GM12878 (cell line): ENCODE measurements at regions not wholly inside any gene's neighbourhood (a gene's known extent, or its start where the extent isn't known, plus 50 kb on each side); places are given as distances from the start of the nearest gene placed in this dataset.

Source experiments
- ATAC-seq: fragments of 200-7000 bp; cut with Tn5 transposase; 3 replicates; pipeline ENCODE4 v1.9.1; 2020; ENCODE audit warnings: mild to moderate bottlenecking, moderate library complexity
- BruUV-seq: library from RNA; stranded (reverse); fragments of 400-500 nt; replicated peaks from 2 replicates; lab custom pipeline; 2021; lab: Mats Ljungman, UMichigan
- CTCF ChIA-PET: fragments of 300-600 bp; sonication (Branson Sonifier 250); formaldehyde crosslinking; extraction: SDS; loops from one replicate; lab custom pipeline; 2021; ENCODE audit warnings: inconsistent platforms; lab: Yijun Ruan, JAX
- POLR2A ChIA-PET: fragments of 350-600 bp; formaldehyde crosslinking; extraction: SDS; loops from one replicate; lab custom pipeline; 2021; ENCODE audit warnings: inconsistent platforms; lab: Charles Lee
- RAD21 ChIA-PET: fragments of 300-600 bp; sonication (Branson Sonifier 250); formaldehyde crosslinking; loops from one replicate; lab custom pipeline; 2023; ENCODE audit warnings: antibody characterized with exemption; ENCODE audit not compliant: unreplicated experiment; lab: Charles Lee
- SMC1A ChIA-PET: fragments of 300-600 bp; sonication (Branson Sonifier 250); formaldehyde crosslinking; loops from one replicate; lab custom pipeline; 2023; ENCODE audit not compliant: unreplicated experiment, uncharacterized antibody; lab: Charles Lee
- DNase-seq: peaks from one replicate; pipeline ENCODE4 v3.0.0-alpha.2; 2011; ENCODE audit warnings: low read depth, low spot score
- FAIRE-seq: peaks from 3 replicates; lab custom pipeline; 2011; peaks lifted over from hg19 to GRCh38; lab: Jason Lieb, UNC
- H2AFZ ChIP-seq: 2 replicates; pipeline ENCODE4 v1.6.0; 2011; ENCODE audit warnings: low read depth, low read length, control low read depth; ENCODE audit not compliant: control insufficient read depth
- H3K27ac ChIP-seq: 2 replicates; pipeline ENCODE4 v1.5.1; 2011; ENCODE audit warnings: control low read depth; ENCODE audit not compliant: control insufficient read depth, insufficient read depth
- H3K27me3 ChIP-seq, 2 experiments: replicated peaks in 1 of 2; 2 replicates each; pipeline versions ENCODE4 v1.6.0 to v1.6.1; 2011; ENCODE audit warnings: low read length in 1 of 2; ENCODE audit not compliant: control insufficient read depth in 2 of 2, insufficient read depth in 2 of 2
- H3K36me3 ChIP-seq, 2 experiments: 2 replicates each; pipeline ENCODE4 v1.5.1; 2011; ENCODE audit warnings: low read length in 1 of 2; ENCODE audit not compliant: control insufficient read depth in 2 of 2, insufficient read depth in 2 of 2
- H3K4me1 ChIP-seq: 2 replicates; pipeline ENCODE4 v1.6.1; 2011; ENCODE audit warnings: mild to moderate bottlenecking, low read length, moderate library complexity, mixed read lengths; ENCODE audit not compliant: control insufficient read depth, insufficient read depth
- H3K4me2 ChIP-seq: 2 replicates; pipeline ENCODE4 v1.6.0; 2011; ENCODE audit warnings: control low read depth; ENCODE audit not compliant: control insufficient read depth, insufficient read depth
- H3K4me3 ChIP-seq: fragments of 200-600 bp; sonication (generic); 2 replicates; pipeline ENCODE4 v1.5.1; 2016
- H3K79me2 ChIP-seq: 2 replicates; pipeline ENCODE4 v1.6.0; 2011; ENCODE audit warnings: low read length; ENCODE audit not compliant: control insufficient read depth, insufficient read depth
- H3K9ac ChIP-seq: 2 replicates; pipeline ENCODE4 v1.8.0; 2011; ENCODE audit warnings: low read length, control low read depth, mixed read lengths; ENCODE audit not compliant: control insufficient read depth, insufficient read depth
- H3K9me3 ChIP-seq: replicated peaks from 3 replicates; pipeline ENCODE4 v1.5.1; 2011; ENCODE audit warnings: mild to moderate bottlenecking, low read length; ENCODE audit not compliant: control insufficient read depth, insufficient read depth
- H4K20me1 ChIP-seq: 2 replicates; pipeline ENCODE4 v1.6.0; 2011; ENCODE audit not compliant: control insufficient read depth, insufficient read depth
- E2F8 ChIP-seq: fragments of 450-650 bp; IDR thresholded peaks from 2 replicates; pipeline ENCODE4 v1.6.1; 2018; ENCODE audit warnings: mild to moderate bottlenecking, low read depth, moderate library complexity; ENCODE audit not compliant: partially characterized antibody
- JUNB ChIP-seq: IDR thresholded peaks from 2 replicates; pipeline ENCODE4 v1.6.1; 2016; ENCODE audit warnings: antibody characterized with exemption, mild to moderate bottlenecking
- KLF5 ChIP-seq: fragments of 450-650 bp; IDR thresholded peaks from 2 replicates; pipeline ENCODE4 v1.6.1; 2014; ENCODE audit warnings: mild to moderate bottlenecking; ENCODE audit not compliant: partially characterized antibody
- MEF2A ChIP-seq: IDR thresholded peaks from 2 replicates; pipeline ENCODE4 v1.6.1; 2011; ENCODE audit warnings: low read depth, mild to moderate bottlenecking, low read length, moderate library complexity; ENCODE audit not compliant: insufficient read depth
- MLLT1 ChIP-seq: fragments of 450-650 bp; IDR thresholded peaks from 2 replicates; pipeline ENCODE4 v1.6.1; 2016; ENCODE audit warnings: mild to moderate bottlenecking
- MYB ChIP-seq: fragments of 150-350 bp; IDR thresholded peaks from 2 replicates; pipeline ENCODE4 v1.6.1; 2014; ENCODE audit warnings: mild to moderate bottlenecking, low read depth, low read length, borderline replicate concordance
- MYC ChIP-seq: IDR thresholded peaks from 2 replicates; pipeline ENCODE4 v1.6.1; 2011; ENCODE audit warnings: mild to moderate bottlenecking, low read length, moderate library complexity, inconsistent platforms; ENCODE audit not compliant: insufficient read depth, insufficient replicate concordance, insufficient read length, severe bottlenecking
- NFIC ChIP-seq: IDR thresholded peaks from 2 replicates; pipeline ENCODE4 v1.6.1; 2012; ENCODE audit warnings: low read depth, mild to moderate bottlenecking, inconsistent platforms, low read length, moderate library complexity
- NR2C2 ChIP-seq: IDR thresholded peaks from 2 replicates; pipeline ENCODE4 v1.6.1; 2011; ENCODE audit warnings: borderline replicate concordance, low read depth; ENCODE audit not compliant: control insufficient read depth, insufficient read length
- SMAD1 ChIP-seq: fragments of 450-650 bp; IDR thresholded peaks from 2 replicates; pipeline ENCODE4 v1.6.1; 2018; ENCODE audit warnings: mild to moderate bottlenecking, low read depth; ENCODE audit not compliant: partially characterized antibody
- TARDBP ChIP-seq: IDR thresholded peaks from 2 replicates; pipeline ENCODE4 v1.6.1; 2016; ENCODE audit warnings: borderline replicate concordance
- TCF12 ChIP-seq: IDR thresholded peaks from 2 replicates; pipeline ENCODE4 v1.6.1; 2011; ENCODE audit warnings: low read depth, mild to moderate bottlenecking, low read length
- TCF7 ChIP-seq: IDR thresholded peaks from 2 replicates; pipeline ENCODE4 v1.6.1; 2014; ENCODE audit warnings: antibody characterized with exemption, borderline replicate concordance
- USF1 ChIP-seq: IDR thresholded peaks from 2 replicates; pipeline ENCODE4 v1.6.1; 2011; ENCODE audit warnings: borderline replicate concordance, low read depth, mild to moderate bottlenecking, moderate library complexity, mixed read lengths, low read length; ENCODE audit not compliant: insufficient read depth; ENCODE audit errors: extremely low read length
- ZNF622 ChIP-seq: fragments of 450-650 bp; IDR thresholded peaks from 2 replicates; pipeline ENCODE4 v1.6.1; 2017; ENCODE audit warnings: mild to moderate bottlenecking, inconsistent platforms
- ZNF687 ChIP-seq: fragments of 450-650 bp; IDR thresholded peaks from 2 replicates; pipeline ENCODE4 v1.6.1; 2017; ENCODE audit warnings: mild to moderate bottlenecking, moderate library complexity
- WGBS: methylation state at CpG from one replicate; pipeline ENCODE4 v1.1.6; 2016; ENCODE audit warnings: low lambda C conversion rate; ENCODE audit not compliant: insufficient replicate concordance, insufficient coverage; ENCODE audit errors: missing lambda C conversion rate; 5-methylcytosine and 5-hydroxymethylcytosine counted together
- in situ Hi-C: fragments of 300-500 bp; cut with MboI; formaldehyde crosslinking; loops from 9 replicates; pipeline ENCODE4 v1.14.3; 2018; ENCODE audit warnings: mixed read lengths
- intact Hi-C: fragments of 100-400 bp; cut with micrococcal nuclease; formaldehyde crosslinking; loops from one replicate; pipeline ENCODE4 v1.14.2; 2022; ENCODE audit not compliant: unreplicated experiment

GRCh38 chr1:4308806-4309205 lies 345.6 kb upstream of the AJAP1 start:
- Histone ChIP-seq H3K4me1 (no peaks in the 10 kb centered on the region), H4K20me1 (no peaks in the 10 kb centered on the region), H3K4me2 (no peak overlapping the region), H3K79me2 (no peaks in the 10 kb centered on the region), H3K27ac (no peak overlapping the region), H3K9me3 (no peaks in the 10 kb centered on the region; the same call in 2 of the 3 replicates), H3K9ac (no peak overlapping the region), H3K36me3 (no peaks in the 10 kb centered on the region), H2AFZ (no peak overlapping the region), H3K4me3 (no peak overlapping the region), H3K27me3 (no peaks in the 10 kb centered on the region)
- WGBS: 10% methylated on average over 9 of the region's 9 CpGs
- no TSS peak for BruUV-seq
- in situ Hi-C loops: no loop called here
- FAIRE-seq (no peak), DNase-seq (no peak), ATAC-seq (no peak)
- ChIA-PET RAD21 (no interaction called here), POLR2A (no interaction called here), CTCF (no interaction called here), SMC1A (no interaction called here)
- intact Hi-C loops: no loop called here
- TF ChIP-seq MYB: no peak
- TF ChIP-seq NFIC: no peak
- no peak for TF ChIP-seq JUNB
- no peak for TF ChIP-seq NR2C2
- TF ChIP-seq KLF5: no peak
- TF ChIP-seq SMAD1: no peak
- TF ChIP-seq TARDBP: no peak
- no peak for TF ChIP-seq TCF7
- TF ChIP-seq ZNF622: no peak
- no peak for TF ChIP-seq USF1
- no peak for TF ChIP-seq ZNF687
- TF ChIP-seq MYC: no peak
- TF ChIP-seq MEF2A: no peak
- TF ChIP-seq E2F8: no peak
- TF ChIP-seq TCF12: no peak
- no peak for TF ChIP-seq MLLT1
